Inferior parietal cortex (tissue), 1 donor: ENCODE measurements at regions not wholly inside any gene's neighbourhood (a gene's known extent, or its start where the extent isn't known, plus 50 kb on each side); places are given as distances from the start of the nearest gene placed in this dataset.

Experiments used
- DNase-seq: peaks from one replicate; pipeline ENCODE4 v3.0.0-alpha.2; 2016; ENCODE audit errors: extremely low spot score

- no peak for DNase-seq
Observed at GRCh38 chr5:143498821-143499220, 95.3 kb upstream of the NR3C1 start.

- no peak for DNase-seq
Observed at GRCh38 chr5:143497749-143498148, 94.3 kb upstream of the NR3C1 start.

GRCh38 chr5:143496943-143497342 lies 93.5 kb upstream of the NR3C1 start:
- DNase-seq = no peak

GRCh38 chr5:143495821-143496275 lies 92.4 kb upstream of the NR3C1 start:
- DNase-seq = no peak

GRCh38 chr5:143495110-143495509 lies 91.6 kb upstream of the NR3C1 start:
- no peak for DNase-seq

- no peak for DNase-seq
Observed at GRCh38 chr5:143494595-143494994, 91.1 kb upstream of the NR3C1 start.

GRCh38 chr5:143494162-143494561 lies 90.7 kb upstream of the NR3C1 start:
- no peak for DNase-seq

GRCh38 chr5:143492783-143493182 lies 89.3 kb upstream of the NR3C1 start:
- DNase-seq = no peak

GRCh38 chr5:143491646-143492045 lies 88.2 kb upstream of the NR3C1 start:
- DNase-seq = no peak

GRCh38 chr5:143488381-143488780 lies 84.9 kb upstream of the NR3C1 start:
- DNase-seq = no peak

GRCh38 chr5:143484601-143485000 lies 81.1 kb upstream of the NR3C1 start:
- no peak for DNase-seq

- DNase-seq = no peak
Observed at GRCh38 chr5:143481697-143482531, 78.4 kb upstream of the NR3C1 start.

GRCh38 chr5:143480001-143480400 lies 76.5 kb upstream of the NR3C1 start:
- no peak for DNase-seq

GRCh38 chr5:143479394-143479793 lies 75.9 kb upstream of the NR3C1 start:
- DNase-seq = no peak

- DNase-seq = no peak
Observed at GRCh38 chr5:143476601-143477211, 73.2 kb upstream of the NR3C1 start.

GRCh38 chr5:143474616-143475015 lies 71.1 kb upstream of the NR3C1 start:
- DNase-seq = no peak

- DNase-seq = no peak
Observed at GRCh38 chr5:143473481-143473880, 70.0 kb upstream of the NR3C1 start.

GRCh38 chr5:143472576-143472975 lies 69.1 kb upstream of the NR3C1 start:
- no peak for DNase-seq

- no peak for DNase-seq
Observed at GRCh38 chr5:143471666-143472464, 68.4 kb upstream of the NR3C1 start.

- DNase-seq = no peak
Observed at GRCh38 chr5:143471041-143471509, 67.6 kb upstream of the NR3C1 start.

- no peak for DNase-seq
Observed at GRCh38 chr5:143470120-143470519, 66.6 kb upstream of the NR3C1 start.

GRCh38 chr5:143469125-143469524 lies 65.6 kb upstream of the NR3C1 start:
- no peak for DNase-seq
